Spleen (tissue), 7 donors: ENCODE measurements at regions not wholly inside any gene's neighbourhood (a gene's known extent, or its start where the extent isn't known, plus 50 kb on each side); places are given as distances from the start of the nearest gene placed in this dataset.

Experiments
- CTCF ChIP-seq, 11 experiments: fragments of 200-600 bp in 7 of 11; fragments of 450-650 bp in 4 of 11; sonication (generic) in 4 of 11; IDR thresholded peaks in 8 of 11; conservative IDR thresholded peaks in 3 of 11; 1 replicate in 7 of 11; 2 replicates in 4 of 11; pipeline versions ENCODE4 v1.4.0 to v1.8.0; 2016 to 2021; ENCODE audit warnings: antibody characterized with exemption in 11 of 11, inconsistent platforms in 4 of 11, mild to moderate bottlenecking in 1 of 11
- POLR2AphosphoS5 ChIP-seq, 3 donors: sonication (generic); formaldehyde crosslinking; IDR thresholded peaks; one replicate each; pipeline ENCODE4 v1.5.1; 2017; ENCODE audit warnings: antibody characterized with exemption in 3 of 3
- donor health status: DM: no; HTN: no; CAD: no; lungs with moderate emphysema.
- donor health status: DM: no; HTN: no; CAD: no.
- donor health status: DM: no; HTN: no; CAD: no.

- TF ChIP-seq CTCF (IDR thresholded peaks at IDR 0.05 in 8 of 11, conservative IDR thresholded peaks at IDR 0.05 in 3 of 11) (no peak), POLR2AphosphoS5 (IDR thresholded peaks at IDR 0.05) (no peak)
Measured at GRCh38 chr3:164912916-164913315, 165.4 kb downstream of the SI start.
